ENCODE measurements at regions not wholly inside any gene's neighbourhood (a gene's known extent, or its start where the extent isn't known, plus 50 kb on each side); places are given as distances from the start of the nearest gene placed in this dataset.

GRCh38 chr6:91266156-91266555 is 679.3 kb upstream of the MAP3K7 start:
- no peaks in the 10 kb centered on the region for H3K9me3 ChIP-seq (ENCODE audit: control insufficient read depth in 4 of 4, low read length in 3 of 4)
- H3K27me3 ChIP-seq (ENCODE audit: control insufficient read depth in 4 of 4, insufficient read depth in 4 of 4, low read length in 3 of 4) = peaks cover 0 to 2% (median 0%) of the 10 kb centered on the region in 4 donors
- no peak overlapping the region for H3K9ac ChIP-seq (ENCODE audit: low read depth in 1 of 2, low read length in 2 of 2)
- TF ChIP-seq HNF4A (conservative IDR thresholded peaks at IDR 0.05) (no peak), RXRA (IDR thresholded peaks at IDR 0.05) (no peak), ZBTB33 (IDR thresholded peaks at IDR 0.05) (no peak)
- DNase-seq (ENCODE audit: low spot score) = no peak
- H3K27ac ChIP-seq (ENCODE audit: low read depth in 1 of 2, low read length in 2 of 2) = no peak overlapping the region
- H3K4me3 ChIP-seq (ENCODE audit: low read depth in 1 of 3, low read length in 3 of 3) = no peak overlapping the region
- no peaks in the 10 kb centered on the region for H3K36me3 ChIP-seq (ENCODE audit: control insufficient read depth in 4 of 4, insufficient read depth in 3 of 4, low read depth in 1 of 4, low read length in 3 of 4)
- no peaks in the 10 kb centered on the region for H3K4me1 ChIP-seq (ENCODE audit: control insufficient read depth in 4 of 4, insufficient read depth in 4 of 4, low read length in 3 of 4)

GRCh38 chr6:91243436-91243835 is 656.6 kb upstream of the MAP3K7 start:
- H3K9me3 ChIP-seq (ENCODE audit: control insufficient read depth in 4 of 4, low read length in 3 of 4) = no peaks in the 10 kb centered on the region
- DNase-seq (ENCODE audit: low spot score) = no peak
- no peak overlapping the region for H3K9ac ChIP-seq (ENCODE audit: low read depth in 1 of 2, low read length in 2 of 2)
- no peak overlapping the region for H3K27ac ChIP-seq (ENCODE audit: low read depth in 1 of 2, low read length in 2 of 2)
- H3K36me3 ChIP-seq (ENCODE audit: control insufficient read depth in 4 of 4, insufficient read depth in 3 of 4, low read depth in 1 of 4, low read length in 3 of 4) = no peaks in the 10 kb centered on the region
- no peak overlapping the region for H3K4me3 ChIP-seq (ENCODE audit: low read depth in 1 of 3, low read length in 3 of 3)
- H3K27me3 ChIP-seq (ENCODE audit: control insufficient read depth in 4 of 4, insufficient read depth in 4 of 4, low read length in 3 of 4) = no peaks in the 10 kb centered on the region
- TF ChIP-seq SP1 (IDR thresholded peaks at IDR 0.05) (no peak), GABPA (IDR thresholded peaks at IDR 0.05 in 1 of 2, conservative IDR thresholded peaks at IDR 0.05 in 1 of 2) (no peak), REST (IDR thresholded peaks at IDR 0.05) (no peak), ATF3 (IDR thresholded peaks at IDR 0.05) (no peak), RXRA (IDR thresholded peaks at IDR 0.05) (no peak), HNF4A (conservative IDR thresholded peaks at IDR 0.05) (no peak), EGR1 (IDR thresholded peaks at IDR 0.05; ENCODE audit: low read depth in 2 of 2) (no peak), FOXA1 (IDR thresholded peaks at IDR 0.05) (no peak), RAD21 (IDR thresholded peaks at IDR 0.05) (no peak), YY1 (IDR thresholded peaks at IDR 0.05) (no peak), FOXA2 (IDR thresholded peaks at IDR 0.05) (no peak), MAX (IDR thresholded peaks at IDR 0.05) (no peak), NR2F2 (IDR thresholded peaks at IDR 0.05) (no peak)
- no peaks in the 10 kb centered on the region for H3K4me1 ChIP-seq (ENCODE audit: control insufficient read depth in 4 of 4, insufficient read depth in 4 of 4, low read length in 3 of 4)
- WGBS = 58% methylated on average over 2 of the region's 2 CpGs

GRCh38 chr6:91242614-91242949 is 655.7 kb upstream of the MAP3K7 start:
- no peak overlapping the region for H3K27ac ChIP-seq (ENCODE audit: low read depth in 1 of 2, low read length in 2 of 2)
- DNase-seq (ENCODE audit: low spot score) = no peak
- TF ChIP-seq MAX (IDR thresholded peaks at IDR 0.05) = no peak
- no peak for TF ChIP-seq ATF3 (IDR thresholded peaks at IDR 0.05)
- no peak for TF ChIP-seq HNF4A (conservative IDR thresholded peaks at IDR 0.05)
- no peak for TF ChIP-seq TAF1 (conservative IDR thresholded peaks at IDR 0.05)
- no peak for TF ChIP-seq NR2F2 (IDR thresholded peaks at IDR 0.05)
- TF ChIP-seq GABPA (IDR thresholded peaks at IDR 0.05 in 1 of 2, conservative IDR thresholded peaks at IDR 0.05 in 1 of 2) = no peak
- no peak for TF ChIP-seq ZBTB33 (IDR thresholded peaks at IDR 0.05)
- TF ChIP-seq SP1 (IDR thresholded peaks at IDR 0.05) = no peak
- TF ChIP-seq RXRA (IDR thresholded peaks at IDR 0.05) = no peak
- TF ChIP-seq FOXA1 (IDR thresholded peaks at IDR 0.05) = no peak
- TF ChIP-seq JUND (IDR thresholded peaks at IDR 0.05) = no peak
- TF ChIP-seq RAD21 (IDR thresholded peaks at IDR 0.05) = no peak
- TF ChIP-seq EGR1 (IDR thresholded peaks at IDR 0.05; ENCODE audit: low read depth in 2 of 2) = no peak
- TF ChIP-seq CTCF (IDR thresholded peaks at IDR 0.05; ENCODE audit: low read depth, low read length, missing input control) = no peak
- TF ChIP-seq YY1 (IDR thresholded peaks at IDR 0.05) = no peak

More at GRCh38 chr6:91242614-91242949, 655.7 kb upstream of the MAP3K7 start:
- H3K4me1 ChIP-seq (ENCODE audit: control insufficient read depth in 4 of 4, insufficient read depth in 4 of 4, low read length in 3 of 4) = no peaks in the 10 kb centered on the region
- no peak overlapping the region for H3K9ac ChIP-seq (ENCODE audit: low read depth in 1 of 2, low read length in 2 of 2)
- H3K36me3 ChIP-seq (ENCODE audit: control insufficient read depth in 4 of 4, insufficient read depth in 3 of 4, low read depth in 1 of 4, low read length in 3 of 4) = no peaks in the 10 kb centered on the region
- no peaks in the 10 kb centered on the region for H3K9me3 ChIP-seq (ENCODE audit: control insufficient read depth in 4 of 4, low read length in 3 of 4)
- H3K27me3 ChIP-seq (ENCODE audit: control insufficient read depth in 4 of 4, insufficient read depth in 4 of 4, low read length in 3 of 4) = no peaks in the 10 kb centered on the region
- no peak overlapping the region for H3K4me3 ChIP-seq (ENCODE audit: low read depth in 1 of 3, low read length in 3 of 3)
- WGBS = 69% methylated on average over 3 of the region's 3 CpGs

Measured in liver (tissue), 8 donors.